ENCODE measurements at regions not wholly inside any gene's neighbourhood (a gene's known extent, or its start where the extent isn't known, plus 50 kb on each side); places are given as distances from the start of the nearest gene placed in this dataset.

GRCh38 chr2:151025816-151026215 lies 235.8 kb downstream of the RBM43 start:
- no peaks in the 10 kb centered on the region for H3K9me1 ChIP-seq (replicated peaks; ENCODE audit: control insufficient read depth, extremely low read depth, insufficient read depth, low read length)
- ChIA-PET POLR2A (no interaction called here), CTCF (no interaction called here)
- H3K4me1 ChIP-seq (ENCODE audit: control insufficient read depth, extremely low read depth, insufficient read depth, low read length) = no peaks in the 10 kb centered on the region
- no peaks in the 10 kb centered on the region for H3K79me2 ChIP-seq (ENCODE audit: control insufficient read depth, insufficient read depth, low read length)
- H3K9ac ChIP-seq (replicated peaks; ENCODE audit: extremely low read depth, insufficient read depth, low read length) = no peak overlapping the region
- intact Hi-C loops (cut with micrococcal nuclease) = no loop called here
- H3K4me3 ChIP-seq (replicated peaks in 1 of 3; ENCODE audit: insufficient read depth in 1 of 3, low read depth in 1 of 3, low read length in 3 of 3) = no peak overlapping the region
- no peak for TF ChIP-seq POLR2A (IDR thresholded peaks at IDR 0.05; ENCODE audit: low read depth, low read length)
- TF ChIP-seq GATA2 (IDR thresholded peaks at IDR 0.05; ENCODE audit: insufficient read depth, insufficient read length, low read depth, low read length) = no peak
- TF ChIP-seq JUN (IDR thresholded peaks at IDR 0.05; ENCODE audit: borderline replicate concordance, insufficient read depth, insufficient read length, low read depth) = no peak
- no peak for TF ChIP-seq CTCF (IDR thresholded peaks at IDR 0.05; ENCODE audit: extremely low read depth in 1 of 2, insufficient read depth in 1 of 2, low read depth in 1 of 2, low read length in 2 of 2)
- TF ChIP-seq FOS (IDR thresholded peaks at IDR 0.05; ENCODE audit: borderline replicate concordance, insufficient read depth, low read length) = no peak
- TF ChIP-seq, protein P1, sequence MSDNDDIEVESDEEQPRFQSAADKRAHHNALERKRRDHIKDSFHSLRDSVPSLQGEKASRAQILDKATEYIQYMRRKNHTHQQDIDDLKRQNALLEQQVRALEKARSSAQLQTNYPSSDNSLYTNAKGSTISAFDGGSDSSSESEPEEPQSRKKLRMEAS (IDR thresholded peaks at IDR 0.05; ENCODE audit: insufficient read depth, insufficient read length) = no peak
- TF ChIP-seq MYC (IDR thresholded peaks at IDR 0.05; ENCODE audit: low read depth, low read length) = no peak
- no peak for TF ChIP-seq POLR2AphosphoS5 (IDR thresholded peaks at IDR 0.05; ENCODE audit: insufficient read depth, low read depth, low read length)
- no peak for TF ChIP-seq EZH2 (IDR thresholded peaks at IDR 0.05; ENCODE audit: borderline replicate concordance, low read depth, low read length, severe bottlenecking)
- no peaks in the 10 kb centered on the region for H3K36me3 ChIP-seq (ENCODE audit: control insufficient read depth in 2 of 2, extremely low read depth in 1 of 2, insufficient read depth in 2 of 2, low read length in 2 of 2)
- H2AFZ ChIP-seq (ENCODE audit: low read depth, low read length) = no peak overlapping the region
- H3K27ac ChIP-seq (ENCODE audit: insufficient read depth, low read depth, low read length) = no peak overlapping the region
- dilution Hi-C loops (cut with MboI; ENCODE audit: extremely low pct_ligation_motif_present, low sequenced_read_pairs) = no loop called here
- H3K4me2 ChIP-seq (ENCODE audit: insufficient read depth, low read length) = no peak overlapping the region
- FAIRE-seq = no peak
- H4K20me1 ChIP-seq (replicated peaks; ENCODE audit: control insufficient read depth, extremely low read depth, insufficient read depth, low read length) = no peaks in the 10 kb centered on the region
- H3K9me3 ChIP-seq (replicated peaks; ENCODE audit: control insufficient read depth, insufficient read depth, low read length) = no peaks in the 10 kb centered on the region
- no TSS peak for BruUV-seq (replicated peaks)
- H3K27me3 ChIP-seq (ENCODE audit: control insufficient read depth in 2 of 2, insufficient read depth in 2 of 2, low read length in 2 of 2) = peaks cover 0 to 2% of the 10 kb centered on the region in 2 experiments
- no peak for DNase-seq (ENCODE audit: low read depth, low spot score)

Data from endothelial cell of umbilical vein (primary cell).